H1 (cell line): ENCODE measurements at regions not wholly inside any gene's neighbourhood (a gene's known extent, or its start where the extent isn't known, plus 50 kb on each side); places are given as distances from the start of the nearest gene placed in this dataset.
"Not testable (repeated sequence)": the region's sequence is repeated elsewhere in the genome, so short reads cannot be mapped to it uniquely, and the experiment has no call there.

ENCODE experiments used
- ASH2L ChIP-seq: fragments of 200-600, 300-600 bp; sonication (generic); IDR thresholded peaks from one replicate; pipeline ENCODE4 v1.7.1; 2017; ENCODE audit warnings: low read length
- BACH1 ChIP-seq: IDR thresholded peaks from 2 replicates; pipeline ENCODE4 v1.6.1; 2012; ENCODE audit warnings: low read length, improper control_type of control experiment
- EP300 ChIP-seq, 2 experiments: IDR thresholded peaks; 1 replicate in 1 of 2; 2 replicates in 1 of 2; pipeline ENCODE4 v1.6.1; 2011 to 2012; ENCODE audit warnings: low read depth in 2 of 2, low read length in 2 of 2, mild to moderate bottlenecking in 2 of 2, borderline replicate concordance in 1 of 2, inconsistent platforms in 1 of 2, moderate library complexity in 1 of 2
- HDAC6 ChIP-seq: IDR thresholded peaks from one replicate; pipeline ENCODE4 v1.7.1; 2012; ENCODE audit warnings: low read depth, mild to moderate bottlenecking, inconsistent platforms, low read length, moderate library complexity
- KDM1A ChIP-seq: fragments of 200-600, 300-600 bp; sonication (generic); IDR thresholded peaks from 2 replicates; pipeline ENCODE4 v1.7.1; 2016; ENCODE audit warnings: mild to moderate bottlenecking, low read length, borderline replicate concordance
- POLR2A ChIP-seq, 2 experiments: IDR thresholded peaks; 1 replicate in 1 of 2; 2 replicates in 1 of 2; pipeline ENCODE4 v1.6.1; 2011; ENCODE audit warnings: low read depth in 2 of 2, low read length in 2 of 2, mild to moderate bottlenecking in 2 of 2; ENCODE audit errors: control extremely low read depth in 1 of 2
- RAD21 ChIP-seq, 2 experiments: IDR thresholded peaks in 1 of 2; conservative IDR thresholded peaks in 1 of 2; 2 replicates each; pipeline ENCODE4 v1.6.1; 2011; ENCODE audit warnings: low read depth in 2 of 2, low read length in 2 of 2, improper control_type of control experiment in 1 of 2, inconsistent platforms in 1 of 2, mild to moderate bottlenecking in 1 of 2, moderate library complexity in 1 of 2
- SIN3A ChIP-seq, 2 experiments: IDR thresholded peaks in 1 of 2; conservative IDR thresholded peaks in 1 of 2; 2 replicates each; pipeline ENCODE4 v1.6.1; 2011 to 2012; ENCODE audit warnings: low read length in 2 of 2, improper control_type of control experiment in 1 of 2, low read depth in 1 of 2, mild to moderate bottlenecking in 1 of 2
- SP1 ChIP-seq: IDR thresholded peaks from 2 replicates; pipeline ENCODE4 v1.6.1; 2011; ENCODE audit warnings: low read depth, low read length
- SRF ChIP-seq: IDR thresholded peaks from 2 replicates; pipeline ENCODE4 v1.6.1; 2011; ENCODE audit warnings: mild to moderate bottlenecking, low read depth, low read length, moderate library complexity
- SUZ12 ChIP-seq: fragments of 200-600 bp; sonication (generic); IDR thresholded peaks from 2 replicates; pipeline ENCODE4 v1.6.1; 2012; ENCODE audit warnings: mild to moderate bottlenecking, inconsistent platforms, low read length, moderate library complexity, mixed read lengths
- YY1 ChIP-seq: IDR thresholded peaks from 2 replicates; pipeline ENCODE4 v1.6.1; 2011; ENCODE audit warnings: low read depth, mild to moderate bottlenecking, low read length
- TF ChIP-seq, protein P1 (sequence below), 3 experiments: IDR thresholded peaks; 1 replicate in 2 of 3; 2 replicates in 1 of 3; pipeline versions ENCODE4 v1.5.1 to v1.6.1; 2011; ENCODE audit warnings: low read length in 3 of 3, mild to moderate bottlenecking in 3 of 3, inconsistent platforms in 2 of 3, low read depth in 1 of 3, moderate library complexity in 1 of 3; ENCODE audit not compliant: insufficient read depth in 1 of 3; ENCODE audit errors: control extremely low read depth in 1 of 3
- TF ChIP-seq, protein P2 (sequence below): IDR thresholded peaks from 2 replicates; pipeline ENCODE4 v1.6.1; 2012; ENCODE audit warnings: inconsistent platforms

DNA sequence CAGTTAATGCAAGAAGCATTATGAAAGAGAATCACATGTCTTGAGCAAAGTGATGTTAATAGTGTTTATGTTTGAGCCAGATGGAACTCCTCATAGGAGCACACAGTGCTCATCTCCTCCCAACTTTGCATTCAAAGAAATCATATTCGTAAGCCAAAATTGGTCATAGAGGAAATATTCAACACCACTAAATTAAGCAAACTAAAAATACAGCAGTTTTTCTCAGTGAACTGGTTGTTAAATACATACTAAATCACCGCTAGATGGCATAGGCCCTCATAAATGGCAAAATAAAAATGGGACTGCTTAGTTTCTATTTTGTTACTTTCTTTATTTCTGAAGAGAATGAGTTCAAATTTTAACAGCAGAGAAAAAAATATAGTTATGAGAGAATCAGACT is 114.3 kb downstream of the SYT15 start:
- TF ChIP-seq BACH1; SP1; HDAC6; ASH2L; SIN3A (conservative IDR thresholded peaks at IDR 0.05 in 1 of 2, IDR thresholded peaks at IDR 0.05 in 1 of 2; ENCODE audit: low read depth in 1 of 2, low read length in 2 of 2); EP300 (IDR thresholded peaks at IDR 0.05; ENCODE audit: borderline replicate concordance in 1 of 2, low read depth in 2 of 2, low read length in 2 of 2); POLR2A (IDR thresholded peaks at IDR 0.05; ENCODE audit: control extremely low read depth in 1 of 2, low read depth in 2 of 2, low read length in 2 of 2); KDM1A; YY1; RAD21 (IDR thresholded peaks at IDR 0.05 in 1 of 2, conservative IDR thresholded peaks at IDR 0.05 in 1 of 2; ENCODE audit: low read depth in 2 of 2, low read length in 2 of 2); SRF; SUZ12: not testable (repeated sequence)
- TF ChIP-seq, protein P1, sequence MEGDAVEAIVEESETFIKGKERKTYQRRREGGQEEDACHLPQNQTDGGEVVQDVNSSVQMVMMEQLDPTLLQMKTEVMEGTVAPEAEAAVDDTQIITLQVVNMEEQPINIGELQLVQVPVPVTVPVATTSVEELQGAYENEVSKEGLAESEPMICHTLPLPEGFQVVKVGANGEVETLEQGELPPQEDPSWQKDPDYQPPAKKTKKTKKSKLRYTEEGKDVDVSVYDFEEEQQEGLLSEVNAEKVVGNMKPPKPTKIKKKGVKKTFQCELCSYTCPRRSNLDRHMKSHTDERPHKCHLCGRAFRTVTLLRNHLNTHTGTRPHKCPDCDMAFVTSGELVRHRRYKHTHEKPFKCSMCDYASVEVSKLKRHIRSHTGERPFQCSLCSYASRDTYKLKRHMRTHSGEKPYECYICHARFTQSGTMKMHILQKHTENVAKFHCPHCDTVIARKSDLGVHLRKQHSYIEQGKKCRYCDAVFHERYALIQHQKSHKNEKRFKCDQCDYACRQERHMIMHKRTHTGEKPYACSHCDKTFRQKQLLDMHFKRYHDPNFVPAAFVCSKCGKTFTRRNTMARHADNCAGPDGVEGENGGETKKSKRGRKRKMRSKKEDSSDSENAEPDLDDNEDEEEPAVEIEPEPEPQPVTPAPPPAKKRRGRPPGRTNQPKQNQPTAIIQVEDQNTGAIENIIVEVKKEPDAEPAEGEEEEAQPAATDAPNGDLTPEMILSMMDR (IDR thresholded peaks at IDR 0.05; ENCODE audit: control extremely low read depth in 1 of 3, insufficient read depth in 1 of 3, low read depth in 1 of 3, low read length in 3 of 3), result not testable (repeated sequence)
- TF ChIP-seq, protein P2, sequence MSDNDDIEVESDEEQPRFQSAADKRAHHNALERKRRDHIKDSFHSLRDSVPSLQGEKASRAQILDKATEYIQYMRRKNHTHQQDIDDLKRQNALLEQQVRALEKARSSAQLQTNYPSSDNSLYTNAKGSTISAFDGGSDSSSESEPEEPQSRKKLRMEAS, result not testable (repeated sequence)
